Left ventricle myocardium inferior (tissue), 1 donor: ENCODE measurements at regions not wholly inside any gene's neighbourhood (a gene's known extent, or its start where the extent isn't known, plus 50 kb on each side); places are given as distances from the start of the nearest gene placed in this dataset.

Experiments used
- DNase-seq: peaks from one replicate; pipeline ENCODE4 v3.0.0-alpha.2; 2020
- H3K27ac ChIP-seq: fragments of 200-600 bp; replicated peaks from 2 replicates; pipeline ENCODE4 v1.8.0; 2021
- H3K27me3 ChIP-seq: fragments of 200-600 bp; 2 replicates; pipeline ENCODE4 v1.8.0; 2021; ENCODE audit warnings: low read depth
- H3K36me3 ChIP-seq: fragments of 200-600 bp; 2 replicates; pipeline ENCODE4 v1.8.0; 2021
- H3K4me1 ChIP-seq: fragments of 200-600 bp; 2 replicates; pipeline ENCODE4 v1.8.0; 2021
- H3K4me3 ChIP-seq: fragments of 200-600 bp; 2 replicates; pipeline ENCODE4 v1.8.0; 2021; ENCODE audit warnings: mild to moderate bottlenecking, moderate library complexity
- H3K9me3 ChIP-seq: fragments of 200-600 bp; replicated peaks from 2 replicates; pipeline ENCODE4 v1.8.0; 2021
- intact Hi-C: fragments of 100-400 bp; cut with micrococcal nuclease; formaldehyde crosslinking; loops from one replicate; pipeline ENCODE4 v1.11.0; 2022
- TF ChIP-seq, protein P1 (sequence below): fragments of 200-600 bp; IDR thresholded peaks from 2 replicates; pipeline ENCODE4 v1.8.0; 2021; ENCODE audit warnings: antibody characterized with exemption, mild to moderate bottlenecking, borderline replicate concordance
- donor health status: DM: no; HTN: yes; CAD: no; lungs with severe emphysema.

DNA sequence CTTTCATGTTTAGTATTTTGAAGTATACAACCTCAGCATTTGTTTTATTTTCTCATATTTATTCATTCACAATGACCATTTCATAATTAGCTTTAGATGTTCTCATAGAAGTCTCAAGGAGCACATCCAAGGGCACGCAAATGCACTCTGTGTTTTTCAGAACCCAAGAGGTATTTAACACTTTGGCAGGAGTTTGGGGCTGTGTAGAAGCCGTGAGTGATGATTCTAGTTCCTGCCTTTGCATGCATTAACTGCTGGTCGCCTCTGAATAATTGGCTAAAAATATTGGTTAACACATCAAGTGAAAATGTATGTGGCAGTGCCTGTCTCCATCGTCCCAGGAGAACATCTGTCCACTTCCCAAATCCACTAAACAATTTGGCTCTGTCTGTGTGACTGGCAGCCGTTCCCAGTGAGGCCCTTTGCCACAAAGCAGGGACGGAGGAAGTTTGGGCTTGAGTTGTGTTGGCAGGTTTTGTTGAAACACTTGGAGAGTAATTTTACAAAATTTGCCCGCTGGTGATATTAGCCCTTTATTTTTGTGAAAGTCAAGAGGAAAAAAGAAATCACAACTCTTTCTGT, 730.7 kb upstream of the SLIT2 start:
- H3K4me3 ChIP-seq, result no peak overlapping the region
- no peak overlapping the region for H3K27ac ChIP-seq
- no peaks in the 10 kb centered on the region for H3K4me1 ChIP-seq
- no peaks in the 10 kb centered on the region for H3K36me3 ChIP-seq
- no peak for DNase-seq
- TF ChIP-seq, protein P1, sequence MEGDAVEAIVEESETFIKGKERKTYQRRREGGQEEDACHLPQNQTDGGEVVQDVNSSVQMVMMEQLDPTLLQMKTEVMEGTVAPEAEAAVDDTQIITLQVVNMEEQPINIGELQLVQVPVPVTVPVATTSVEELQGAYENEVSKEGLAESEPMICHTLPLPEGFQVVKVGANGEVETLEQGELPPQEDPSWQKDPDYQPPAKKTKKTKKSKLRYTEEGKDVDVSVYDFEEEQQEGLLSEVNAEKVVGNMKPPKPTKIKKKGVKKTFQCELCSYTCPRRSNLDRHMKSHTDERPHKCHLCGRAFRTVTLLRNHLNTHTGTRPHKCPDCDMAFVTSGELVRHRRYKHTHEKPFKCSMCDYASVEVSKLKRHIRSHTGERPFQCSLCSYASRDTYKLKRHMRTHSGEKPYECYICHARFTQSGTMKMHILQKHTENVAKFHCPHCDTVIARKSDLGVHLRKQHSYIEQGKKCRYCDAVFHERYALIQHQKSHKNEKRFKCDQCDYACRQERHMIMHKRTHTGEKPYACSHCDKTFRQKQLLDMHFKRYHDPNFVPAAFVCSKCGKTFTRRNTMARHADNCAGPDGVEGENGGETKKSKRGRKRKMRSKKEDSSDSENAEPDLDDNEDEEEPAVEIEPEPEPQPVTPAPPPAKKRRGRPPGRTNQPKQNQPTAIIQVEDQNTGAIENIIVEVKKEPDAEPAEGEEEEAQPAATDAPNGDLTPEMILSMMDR, result no peak
- intact Hi-C loops, result no loop called here
- H3K27me3 ChIP-seq, result no peaks in the 10 kb centered on the region
- H3K9me3 ChIP-seq, result peaks cover 6% of the 10 kb centered on the region

DNA sequence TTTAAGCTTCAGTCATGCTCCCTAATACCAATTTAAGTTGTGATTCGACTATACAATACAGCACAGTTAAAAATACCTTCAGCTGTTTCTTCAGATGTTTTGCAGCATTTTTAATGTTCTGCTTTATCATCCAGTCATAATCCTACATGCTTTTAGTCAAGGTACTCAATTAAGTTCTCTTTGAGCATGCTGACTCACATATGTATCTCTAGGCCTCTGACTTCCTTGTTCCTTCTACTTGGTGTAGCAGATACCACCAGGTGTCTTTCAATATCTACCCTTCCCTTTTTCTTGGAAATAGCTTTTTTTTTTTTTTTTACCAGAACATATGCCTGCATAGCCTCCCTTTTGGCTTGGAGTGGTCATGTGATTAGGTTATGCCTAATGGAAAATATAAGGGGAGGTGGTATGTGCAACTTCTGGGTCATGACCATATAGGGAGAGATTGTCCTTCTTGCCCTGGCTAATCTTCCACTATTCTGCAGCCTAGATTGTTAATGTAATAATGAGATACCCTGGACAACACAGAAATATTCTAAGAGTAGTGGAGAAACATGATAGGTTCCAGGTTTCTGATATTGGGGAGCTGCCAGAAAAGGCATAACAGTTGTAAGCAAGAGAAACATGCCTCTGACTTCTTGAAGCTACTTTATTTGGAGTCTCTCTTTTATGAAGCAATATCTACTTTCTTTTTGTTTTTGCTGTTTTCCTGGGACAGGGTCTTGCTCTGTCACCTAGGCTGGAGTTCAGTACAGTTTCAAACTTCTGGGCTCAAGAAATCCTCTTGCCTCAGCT, 737.2 kb upstream of the SLIT2 start:
- intact Hi-C loops, result no loop called here

DNA sequence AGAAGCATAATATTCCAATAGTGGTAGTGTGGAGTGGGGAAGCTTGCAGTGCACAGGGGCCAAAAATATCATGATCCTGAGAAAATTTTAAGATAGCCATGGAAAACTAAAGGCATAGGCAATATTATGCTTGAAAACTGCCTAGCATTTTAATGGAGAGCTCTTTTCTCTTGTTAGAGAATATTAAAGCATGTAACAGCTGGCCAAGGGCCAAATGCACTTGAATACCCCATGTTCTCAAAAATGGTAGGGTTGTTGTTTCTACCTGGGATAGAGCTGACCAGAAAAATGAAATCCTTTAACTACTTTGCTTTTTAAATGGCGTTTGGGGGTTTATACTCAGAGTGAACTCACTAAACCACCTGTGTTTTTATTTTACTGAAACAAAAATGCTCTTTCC, 739.6 kb upstream of the SLIT2 start:
- TF ChIP-seq, protein P1, result no peak
- H3K36me3 ChIP-seq, result no peaks in the 10 kb centered on the region
- no peak for DNase-seq
- no peaks in the 10 kb centered on the region for H3K4me1 ChIP-seq
- no peaks in the 10 kb centered on the region for H3K9me3 ChIP-seq
- no peak overlapping the region for H3K4me3 ChIP-seq
- intact Hi-C loops, result no loop called here
- H3K27ac ChIP-seq, result no peak overlapping the region
- no peaks in the 10 kb centered on the region for H3K27me3 ChIP-seq

More for the DNA sequence above, 737.2 kb upstream of the SLIT2 start:
- TF ChIP-seq, protein P1, result no peak
- no peaks in the 10 kb centered on the region for H3K36me3 ChIP-seq
- no peaks in the 10 kb centered on the region for H3K4me1 ChIP-seq
- H3K9me3 ChIP-seq, result no peaks in the 10 kb centered on the region
- no peak overlapping the region for H3K4me3 ChIP-seq
- no peak for DNase-seq
- H3K27ac ChIP-seq, result no peak overlapping the region
- H3K27me3 ChIP-seq, result no peaks in the 10 kb centered on the region

DNA sequence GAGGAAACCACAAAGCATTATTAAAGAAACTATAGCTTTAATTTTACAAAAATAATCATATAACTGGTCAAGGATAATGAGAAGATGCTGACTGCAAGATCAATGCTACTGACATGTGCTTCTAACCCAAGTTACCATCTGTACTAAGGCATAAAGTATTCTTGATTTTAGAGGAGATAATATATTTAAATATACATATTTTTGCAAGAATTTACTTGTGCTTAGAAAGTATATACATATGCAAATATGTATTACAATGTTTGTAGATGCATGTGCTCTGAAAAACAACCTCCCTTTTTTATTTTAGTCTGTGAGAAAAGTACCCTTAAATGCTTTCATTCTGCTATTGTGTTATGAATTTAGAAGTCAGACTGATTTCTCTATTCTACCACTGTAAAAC, 740.7 kb upstream of the SLIT2 start:
- intact Hi-C loops, result no loop called here
- DNase-seq, result no peak
- no peak overlapping the region for H3K27ac ChIP-seq
- no peaks in the 10 kb centered on the region for H3K27me3 ChIP-seq
- TF ChIP-seq, protein P1, result no peak
- no peaks in the 10 kb centered on the region for H3K9me3 ChIP-seq
- no peaks in the 10 kb centered on the region for H3K4me1 ChIP-seq
- no peak overlapping the region for H3K4me3 ChIP-seq
- H3K36me3 ChIP-seq, result no peaks in the 10 kb centered on the region

DNA sequence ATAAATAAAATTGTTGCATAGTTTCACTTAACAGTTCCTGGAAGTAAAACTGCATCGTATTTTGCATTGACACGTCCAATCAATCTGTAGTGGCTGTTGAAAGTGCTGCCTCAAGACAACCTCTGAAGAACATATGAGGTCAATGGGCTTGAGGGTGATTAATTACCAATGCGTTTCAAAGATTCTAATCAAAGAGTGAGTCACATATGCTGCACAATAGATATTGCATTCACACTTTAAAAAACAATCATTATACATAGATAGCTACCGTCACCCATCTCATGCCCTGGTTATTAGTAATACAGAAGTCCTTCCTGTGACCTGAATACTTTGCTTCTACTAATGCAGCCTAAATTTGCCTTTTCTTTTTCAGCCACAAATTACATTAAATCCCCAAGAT, 743.3 kb upstream of the SLIT2 start:
- Histone ChIP-seq H3K9me3 (no peaks in the 10 kb centered on the region), H3K4me3 (no peak overlapping the region), H3K27me3 (no peaks in the 10 kb centered on the region), H3K36me3 (no peaks in the 10 kb centered on the region), H3K27ac (no peak overlapping the region), H3K4me1 (no peaks in the 10 kb centered on the region)
- intact Hi-C loops, result no loop called here
- TF ChIP-seq, protein P1, result no peak
- no peak for DNase-seq
